GM23338 (cell line): ENCODE measurements at regions not wholly inside any gene's neighbourhood (a gene's known extent, or its start where the extent isn't known, plus 50 kb on each side); places are given as distances from the start of the nearest gene placed in this dataset.

ENCODE experiments used
- ATAC-seq: fragments of 200-7000 bp; cut with Tn5 transposase; 3 replicates; pipeline ENCODE4 v1.9.1; 2020
- DNase-seq: peaks from one replicate; pipeline ENCODE4 v3.0.0-alpha.2; 2015; ENCODE audit warnings: low spot score
- H2AFZ ChIP-seq: fragments of 200-600 bp; sonication (generic); 2 replicates; pipeline ENCODE4 v1.8.0; 2016; ENCODE audit warnings: antibody characterized with exemption, mild to moderate bottlenecking, moderate library complexity
- H3F3A ChIP-seq: fragments of 200-600 bp; sonication (generic); replicated peaks from 2 replicates; pipeline ENCODE4 v1.8.0; 2017; ENCODE audit warnings: antibody characterized with exemption, mixed run types, low read depth
- H3K27ac ChIP-seq: fragments of 200-600 bp; sonication (generic); 2 replicates; pipeline ENCODE4 v1.6.1; 2016; ENCODE audit warnings: low read depth
- H3K27me3 ChIP-seq: fragments of 200-600 bp; sonication (generic); 2 replicates; pipeline ENCODE4 v1.8.0; 2016; ENCODE audit warnings: mild to moderate bottlenecking, mixed run types, moderate library complexity; ENCODE audit not compliant: insufficient read depth
- H3K36me3 ChIP-seq: fragments of 200-600 bp; sonication (generic); 2 replicates; pipeline ENCODE4 v1.8.0; 2016; ENCODE audit warnings: mild to moderate bottlenecking; ENCODE audit not compliant: insufficient read depth
- H3K4me1 ChIP-seq: fragments of 200-600 bp; sonication (generic); 2 replicates; pipeline ENCODE4 v1.8.0; 2016; ENCODE audit warnings: mild to moderate bottlenecking, moderate library complexity; ENCODE audit not compliant: insufficient read depth
- H3K4me2 ChIP-seq: fragments of 200-600 bp; sonication (generic); 2 replicates; pipeline ENCODE4 v1.7.1; 2017; ENCODE audit warnings: mixed run types
- H3K4me3 ChIP-seq: fragments of 200-600 bp; sonication (generic); 2 replicates; pipeline ENCODE4 v1.6.1; 2016; ENCODE audit warnings: mixed run types
- H3K79me2 ChIP-seq: fragments of 200-600 bp; sonication (generic); replicated peaks from 2 replicates; pipeline ENCODE4 v1.8.0; 2017; ENCODE audit warnings: mild to moderate bottlenecking; ENCODE audit not compliant: insufficient read depth
- H3K9me2 ChIP-seq: fragments of 200-600 bp; sonication (generic); 2 replicates; pipeline ENCODE4 v1.8.0; 2017; ENCODE audit not compliant: insufficient read depth
- H4K20me1 ChIP-seq: fragments of 200-600 bp; sonication (generic); replicated peaks from 2 replicates; pipeline ENCODE4 v1.8.0; 2017; ENCODE audit warnings: mild to moderate bottlenecking; ENCODE audit not compliant: insufficient read depth
- H3K27ac Mint-ChIP-seq: 2 replicates; pipeline ENCODE4 v1.8.0; 2020; ENCODE audit warnings: inconsistent platforms, mild to moderate bottlenecking, moderate library complexity, mixed read lengths
- H3K27me3 Mint-ChIP-seq: 3 replicates; pipeline ENCODE4 v1.8.0; 2022; ENCODE audit warnings: low read depth, mild to moderate bottlenecking, moderate library complexity, mixed read lengths, inconsistent platforms; ENCODE audit not compliant: insufficient read depth, poor library complexity
- H3K36me3 Mint-ChIP-seq: 3 replicates; pipeline ENCODE4 v1.8.0; 2021; ENCODE audit warnings: low read depth, mild to moderate bottlenecking, inconsistent platforms, moderate library complexity, mixed read lengths
- H3K4me1 Mint-ChIP-seq: 3 replicates; pipeline ENCODE4 v1.8.0; 2020; ENCODE audit warnings: mild to moderate bottlenecking, inconsistent platforms, mixed read lengths
- H3K4me3 Mint-ChIP-seq: 3 replicates; pipeline ENCODE4 v1.8.0; 2021; ENCODE audit warnings: moderate library complexity, mild to moderate bottlenecking, inconsistent platforms, mixed read lengths
- H3K9me3 Mint-ChIP-seq: 3 replicates; pipeline ENCODE4 v1.8.0; 2020; ENCODE audit warnings: moderate library complexity, mild to moderate bottlenecking, inconsistent platforms, mixed read lengths
- CREB1 ChIP-seq: fragments of 250-450 bp; sonication (Bioruptor Pico); IDR thresholded peaks from 2 replicates; pipeline ENCODE4 v1.5.0; 2020; ENCODE audit warnings: low read depth, mild to moderate bottlenecking, moderate library complexity
- EZH2 ChIP-seq: fragments of 200-600 bp; sonication (generic); IDR thresholded peaks from one replicate; pipeline ENCODE4 v1.8.0; 2017; ENCODE audit warnings: antibody characterized with exemption, mild to moderate bottlenecking, low read depth; ENCODE audit not compliant: unreplicated experiment
- EZH2phosphoT487 ChIP-seq: fragments of 200-600 bp; sonication (generic); IDR thresholded peaks from one replicate; pipeline ENCODE4 v1.8.1; 2018; ENCODE audit warnings: antibody characterized with exemption; ENCODE audit not compliant: unreplicated experiment
- JUNB ChIP-seq: IDR thresholded peaks from one replicate; pipeline ENCODE4 v1.6.1; 2016; ENCODE audit warnings: antibody characterized with exemption; ENCODE audit not compliant: unreplicated experiment
- NANOG ChIP-seq: IDR thresholded peaks from 2 replicates; pipeline ENCODE4 v1.6.1; 2016; ENCODE audit warnings: antibody characterized with exemption, borderline replicate concordance
- POLR2AphosphoS5 ChIP-seq: IDR thresholded peaks from 2 replicates; pipeline ENCODE4 v1.6.1; 2016; ENCODE audit warnings: antibody characterized with exemption, low read depth
- STAT1 ChIP-seq: IDR thresholded peaks from one replicate; pipeline ENCODE4 v1.6.1; 2016; ENCODE audit warnings: antibody characterized with exemption; ENCODE audit not compliant: unreplicated experiment
- ZNF114 ChIP-seq: fragments of 250-450 bp; sonication (Bioruptor Pico); IDR thresholded peaks from 2 replicates; pipeline ENCODE4 v1.5.0; 2020; ENCODE audit warnings: mild to moderate bottlenecking, moderate library complexity
- ZNF331 ChIP-seq: fragments of 250-450 bp; sonication (Bioruptor Pico); IDR thresholded peaks from 2 replicates; pipeline ENCODE4 v1.5.0; 2020; ENCODE audit warnings: low read depth, mild to moderate bottlenecking, moderate library complexity
- TF ChIP-seq, protein P1 (sequence below): fragments of 250-450 bp; sonication (Bioruptor Pico); IDR thresholded peaks from 2 replicates; pipeline ENCODE4 v1.5.0; 2020; ENCODE audit warnings: mild to moderate bottlenecking, moderate library complexity
- TF ChIP-seq, protein P2 (sequence below): IDR thresholded peaks from 2 replicates; pipeline ENCODE4 v1.6.1; 2016; ENCODE audit warnings: antibody characterized with exemption
- TF ChIP-seq, protein P3 (sequence below): IDR thresholded peaks from one replicate; pipeline ENCODE4 v1.6.1; 2018; ENCODE audit warnings: antibody characterized with exemption; ENCODE audit not compliant: unreplicated experiment
- TF ChIP-seq, protein P4 (sequence below), 2 experiments: fragments of 200-600 bp in 1 of 2; sonication (generic) in 1 of 2; conservative IDR thresholded peaks; 2 replicates each; pipeline versions ENCODE4 v1.5.1 to v1.6.1; 2016 to 2017; ENCODE audit warnings: antibody characterized with exemption in 2 of 2, low read depth in 2 of 2, mild to moderate bottlenecking in 2 of 2, moderate library complexity in 1 of 2

DNA sequence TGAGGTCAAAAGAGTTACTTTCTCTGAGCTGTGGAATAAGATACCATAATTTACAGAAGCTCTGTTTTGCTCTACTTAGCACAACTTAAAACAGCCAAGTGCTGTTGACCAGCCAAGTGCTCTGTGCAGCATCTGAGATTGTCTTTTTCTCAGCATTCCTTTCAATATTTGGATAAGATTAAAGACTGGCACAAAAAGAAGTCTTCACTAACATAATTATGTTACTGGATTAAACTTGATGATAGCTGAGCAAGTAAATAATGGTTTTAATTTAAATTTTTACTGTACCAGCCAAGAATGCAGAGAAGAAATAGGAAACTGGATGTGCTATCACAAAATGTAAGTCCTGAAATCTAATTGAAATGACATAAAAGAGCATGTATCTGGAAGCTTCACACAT, 60.4 kb downstream of the NPY2R start:
- Histone ChIP-seq H3K9me2 (peaks cover 4% of the 10 kb centered on the region; the same call in 1 of the 2 replicates), H3K79me2 (no peaks in the 10 kb centered on the region), H3K4me1 (no peaks in the 10 kb centered on the region), H3F3A (no peaks in the 10 kb centered on the region), H4K20me1 (no peaks in the 10 kb centered on the region), H3K4me2 (no peak overlapping the region), H3K27me3 (no peaks in the 10 kb centered on the region), H3K36me3 (no peaks in the 10 kb centered on the region; the same call in 1 of the 2 replicates), H3K27ac (no peak overlapping the region), H2AFZ (no peak overlapping the region), H3K4me3 (no peak overlapping the region)
- Mint-ChIP-seq H3K36me3 (no peaks in the 10 kb centered on the region), H3K4me3 (no peak overlapping the region), H3K4me1 (no peaks in the 10 kb centered on the region), H3K27me3 (no peaks in the 10 kb centered on the region), H3K9me3 (peaks cover 20% of the 10 kb centered on the region), H3K27ac (no peak overlapping the region)
- no peak for ATAC-seq
- no peak for DNase-seq
- TF ChIP-seq STAT1 (no peak), CREB1 (CRISPR knock-in tag) (no peak), ZNF331 (CRISPR knock-in tag) (no peak), EZH2phosphoT487 (no peak), NANOG (no peak), JUNB (no peak), EZH2 (no peak), ZNF114 (CRISPR knock-in tag) (no peak), POLR2AphosphoS5 (no peak)
- TF ChIP-seq, protein P1, sequence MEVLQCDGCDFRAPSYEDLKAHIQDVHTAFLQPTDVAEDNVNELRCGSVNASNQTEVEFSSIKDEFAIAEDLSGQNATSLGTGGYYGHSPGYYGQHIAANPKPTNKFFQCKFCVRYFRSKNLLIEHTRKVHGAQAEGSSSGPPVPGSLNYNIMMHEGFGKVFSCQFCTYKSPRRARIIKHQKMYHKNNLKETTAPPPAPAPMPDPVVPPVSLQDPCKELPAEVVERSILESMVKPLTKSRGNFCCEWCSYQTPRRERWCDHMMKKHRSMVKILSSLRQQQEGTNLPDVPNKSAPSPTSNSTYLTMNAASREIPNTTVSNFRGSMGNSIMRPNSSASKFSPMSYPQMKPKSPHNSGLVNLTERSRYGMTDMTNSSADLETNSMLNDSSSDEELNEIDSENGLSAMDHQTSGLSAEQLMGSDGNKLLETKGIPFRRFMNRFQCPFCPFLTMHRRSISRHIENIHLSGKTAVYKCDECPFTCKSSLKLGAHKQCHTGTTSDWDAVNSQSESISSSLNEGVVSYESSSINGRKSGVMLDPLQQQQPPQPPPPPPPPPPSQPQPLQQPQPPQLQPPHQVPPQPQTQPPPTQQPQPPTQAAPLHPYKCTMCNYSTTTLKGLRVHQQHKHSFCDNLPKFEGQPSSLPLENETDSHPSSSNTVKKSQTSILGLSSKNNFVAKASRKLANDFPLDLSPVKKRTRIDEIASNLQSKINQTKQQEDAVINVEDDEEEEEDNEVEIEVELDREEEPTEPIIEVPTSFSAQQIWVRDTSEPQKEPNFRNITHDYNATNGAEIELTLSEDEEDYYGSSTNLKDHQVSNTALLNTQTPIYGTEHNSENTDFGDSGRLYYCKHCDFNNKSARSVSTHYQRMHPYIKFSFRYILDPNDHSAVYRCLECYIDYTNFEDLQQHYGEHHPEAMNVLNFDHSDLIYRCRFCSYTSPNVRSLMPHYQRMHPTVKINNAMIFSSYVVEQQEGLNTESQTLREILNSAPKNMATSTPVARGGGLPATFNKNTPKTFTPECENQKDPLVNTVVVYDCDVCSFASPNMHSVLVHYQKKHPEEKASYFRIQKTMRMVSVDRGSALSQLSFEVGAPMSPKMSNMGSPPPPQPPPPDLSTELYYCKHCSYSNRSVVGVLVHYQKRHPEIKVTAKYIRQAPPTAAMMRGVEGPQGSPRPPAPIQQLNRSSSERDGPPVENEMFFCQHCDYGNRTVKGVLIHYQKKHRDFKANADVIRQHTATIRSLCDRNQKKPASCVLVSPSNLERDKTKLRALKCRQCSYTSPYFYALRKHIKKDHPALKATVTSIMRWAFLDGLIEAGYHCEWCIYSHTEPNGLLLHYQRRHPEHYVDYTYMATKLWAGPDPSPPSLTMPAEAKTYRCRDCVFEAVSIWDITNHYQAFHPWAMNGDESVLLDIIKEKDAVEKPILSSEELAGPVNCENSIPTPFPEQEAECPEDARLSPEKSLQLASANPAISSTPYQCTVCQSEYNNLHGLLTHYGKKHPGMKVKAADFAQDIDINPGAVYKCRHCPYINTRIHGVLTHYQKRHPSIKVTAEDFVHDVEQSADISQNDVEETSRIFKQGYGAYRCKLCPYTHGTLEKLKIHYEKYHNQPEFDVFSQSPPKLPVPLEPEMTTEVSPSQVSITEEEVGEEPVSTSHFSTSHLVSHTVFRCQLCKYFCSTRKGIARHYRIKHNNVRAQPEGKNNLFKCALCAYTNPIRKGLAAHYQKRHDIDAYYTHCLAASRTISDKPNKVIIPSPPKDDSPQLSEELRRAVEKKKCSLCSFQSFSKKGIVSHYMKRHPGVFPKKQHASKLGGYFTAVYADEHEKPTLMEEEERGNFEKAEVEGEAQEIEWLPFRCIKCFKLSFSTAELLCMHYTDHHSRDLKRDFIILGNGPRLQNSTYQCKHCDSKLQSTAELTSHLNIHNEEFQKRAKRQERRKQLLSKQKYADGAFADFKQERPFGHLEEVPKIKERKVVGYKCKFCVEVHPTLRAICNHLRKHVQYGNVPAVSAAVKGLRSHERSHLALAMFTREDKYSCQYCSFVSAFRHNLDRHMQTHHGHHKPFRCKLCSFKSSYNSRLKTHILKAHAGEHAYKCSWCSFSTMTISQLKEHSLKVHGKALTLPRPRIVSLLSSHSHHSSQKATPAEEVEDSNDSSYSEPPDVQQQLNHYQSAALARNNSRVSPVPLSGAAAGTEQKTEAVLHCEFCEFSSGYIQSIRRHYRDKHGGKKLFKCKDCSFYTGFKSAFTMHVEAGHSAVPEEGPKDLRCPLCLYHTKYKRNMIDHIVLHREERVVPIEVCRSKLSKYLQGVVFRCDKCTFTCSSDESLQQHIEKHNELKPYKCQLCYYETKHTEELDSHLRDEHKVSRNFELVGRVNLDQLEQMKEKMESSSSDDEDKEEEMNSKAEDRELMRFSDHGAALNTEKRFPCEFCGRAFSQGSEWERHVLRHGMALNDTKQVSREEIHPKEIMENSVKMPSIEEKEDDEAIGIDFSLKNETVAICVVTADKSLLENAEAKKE (CRISPR knock-in tag) = no peak
- TF ChIP-seq, protein P2, sequence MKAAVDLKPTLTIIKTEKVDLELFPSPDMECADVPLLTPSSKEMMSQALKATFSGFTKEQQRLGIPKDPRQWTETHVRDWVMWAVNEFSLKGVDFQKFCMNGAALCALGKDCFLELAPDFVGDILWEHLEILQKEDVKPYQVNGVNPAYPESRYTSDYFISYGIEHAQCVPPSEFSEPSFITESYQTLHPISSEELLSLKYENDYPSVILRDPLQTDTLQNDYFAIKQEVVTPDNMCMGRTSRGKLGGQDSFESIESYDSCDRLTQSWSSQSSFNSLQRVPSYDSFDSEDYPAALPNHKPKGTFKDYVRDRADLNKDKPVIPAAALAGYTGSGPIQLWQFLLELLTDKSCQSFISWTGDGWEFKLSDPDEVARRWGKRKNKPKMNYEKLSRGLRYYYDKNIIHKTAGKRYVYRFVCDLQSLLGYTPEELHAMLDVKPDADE = no peak
- TF ChIP-seq, protein P3, sequence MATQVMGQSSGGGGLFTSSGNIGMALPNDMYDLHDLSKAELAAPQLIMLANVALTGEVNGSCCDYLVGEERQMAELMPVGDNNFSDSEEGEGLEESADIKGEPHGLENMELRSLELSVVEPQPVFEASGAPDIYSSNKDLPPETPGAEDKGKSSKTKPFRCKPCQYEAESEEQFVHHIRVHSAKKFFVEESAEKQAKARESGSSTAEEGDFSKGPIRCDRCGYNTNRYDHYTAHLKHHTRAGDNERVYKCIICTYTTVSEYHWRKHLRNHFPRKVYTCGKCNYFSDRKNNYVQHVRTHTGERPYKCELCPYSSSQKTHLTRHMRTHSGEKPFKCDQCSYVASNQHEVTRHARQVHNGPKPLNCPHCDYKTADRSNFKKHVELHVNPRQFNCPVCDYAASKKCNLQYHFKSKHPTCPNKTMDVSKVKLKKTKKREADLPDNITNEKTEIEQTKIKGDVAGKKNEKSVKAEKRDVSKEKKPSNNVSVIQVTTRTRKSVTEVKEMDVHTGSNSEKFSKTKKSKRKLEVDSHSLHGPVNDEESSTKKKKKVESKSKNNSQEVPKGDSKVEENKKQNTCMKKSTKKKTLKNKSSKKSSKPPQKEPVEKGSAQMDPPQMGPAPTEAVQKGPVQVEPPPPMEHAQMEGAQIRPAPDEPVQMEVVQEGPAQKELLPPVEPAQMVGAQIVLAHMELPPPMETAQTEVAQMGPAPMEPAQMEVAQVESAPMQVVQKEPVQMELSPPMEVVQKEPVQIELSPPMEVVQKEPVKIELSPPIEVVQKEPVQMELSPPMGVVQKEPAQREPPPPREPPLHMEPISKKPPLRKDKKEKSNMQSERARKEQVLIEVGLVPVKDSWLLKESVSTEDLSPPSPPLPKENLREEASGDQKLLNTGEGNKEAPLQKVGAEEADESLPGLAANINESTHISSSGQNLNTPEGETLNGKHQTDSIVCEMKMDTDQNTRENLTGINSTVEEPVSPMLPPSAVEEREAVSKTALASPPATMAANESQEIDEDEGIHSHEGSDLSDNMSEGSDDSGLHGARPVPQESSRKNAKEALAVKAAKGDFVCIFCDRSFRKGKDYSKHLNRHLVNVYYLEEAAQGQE = no peak
- TF ChIP-seq, protein P4, sequence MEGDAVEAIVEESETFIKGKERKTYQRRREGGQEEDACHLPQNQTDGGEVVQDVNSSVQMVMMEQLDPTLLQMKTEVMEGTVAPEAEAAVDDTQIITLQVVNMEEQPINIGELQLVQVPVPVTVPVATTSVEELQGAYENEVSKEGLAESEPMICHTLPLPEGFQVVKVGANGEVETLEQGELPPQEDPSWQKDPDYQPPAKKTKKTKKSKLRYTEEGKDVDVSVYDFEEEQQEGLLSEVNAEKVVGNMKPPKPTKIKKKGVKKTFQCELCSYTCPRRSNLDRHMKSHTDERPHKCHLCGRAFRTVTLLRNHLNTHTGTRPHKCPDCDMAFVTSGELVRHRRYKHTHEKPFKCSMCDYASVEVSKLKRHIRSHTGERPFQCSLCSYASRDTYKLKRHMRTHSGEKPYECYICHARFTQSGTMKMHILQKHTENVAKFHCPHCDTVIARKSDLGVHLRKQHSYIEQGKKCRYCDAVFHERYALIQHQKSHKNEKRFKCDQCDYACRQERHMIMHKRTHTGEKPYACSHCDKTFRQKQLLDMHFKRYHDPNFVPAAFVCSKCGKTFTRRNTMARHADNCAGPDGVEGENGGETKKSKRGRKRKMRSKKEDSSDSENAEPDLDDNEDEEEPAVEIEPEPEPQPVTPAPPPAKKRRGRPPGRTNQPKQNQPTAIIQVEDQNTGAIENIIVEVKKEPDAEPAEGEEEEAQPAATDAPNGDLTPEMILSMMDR (conservative IDR thresholded peaks at IDR 0.05; ENCODE audit: low read depth in 2 of 2) = no peak
